ENCODE measurements at regions not wholly inside any gene's neighbourhood (a gene's known extent, or its start where the extent isn't known, plus 50 kb on each side); places are given as distances from the start of the nearest gene placed in this dataset.

GRCh38 chr13:99050983-99051488 is 73.2 kb upstream of the DOCK9 start:
- no peak for TF ChIP-seq ZBTB40 (IDR thresholded peaks at IDR 0.05)
- no peak for TF ChIP-seq ZBTB40 (CRISPR knock-in tag; IDR thresholded peaks at IDR 0.05)
- no peak for TF ChIP-seq ZNF800 (CRISPR knock-in tag; IDR thresholded peaks at IDR 0.05)
- TF ChIP-seq ZNF710 (CRISPR knock-in tag; IDR thresholded peaks at IDR 0.05; ENCODE audit: borderline replicate concordance), result no peak
- TF ChIP-seq ZBTB43 (CRISPR knock-in tag; conservative IDR thresholded peaks at IDR 0.05), result no peak
- no peak for TF ChIP-seq MAX (IDR thresholded peaks at IDR 0.05)
- TF ChIP-seq CTCF (CRISPR knock-in tag; IDR thresholded peaks at IDR 0.05), result no peak

Data from HepG2 (cell line).